Heart right ventricle (tissue), 16 donors: ENCODE measurements at regions not wholly inside any gene's neighbourhood (a gene's known extent, or its start where the extent isn't known, plus 50 kb on each side); places are given as distances from the start of the nearest gene placed in this dataset.

Source experiments
- ATAC-seq, 8 donors: fragments of 200-7000 bp; cut with Tn5 transposase; one replicate each; pipeline ENCODE4 v1.9.1; 2020; ENCODE audit warnings: mild to moderate bottlenecking in 8 of 8, moderate library complexity in 8 of 8, moderate number of reproducible peaks in 1 of 8
- DNase-seq, 2 donors: peaks; one replicate each; pipeline ENCODE4 v3.0.0-alpha.2; 2020
- H3K27ac ChIP-seq, 10 donors: fragments of 200-600 bp; sonication (generic) in 2 of 10; one replicate each; pipeline versions ENCODE4 v1.5.0 to v1.8.0; 2020 to 2022; ENCODE audit warnings: mild to moderate bottlenecking in 3 of 10
- H3K27me3 ChIP-seq, 7 donors: fragments of 200-600 bp; one replicate each; pipeline ENCODE4 v1.8.0; 2021 to 2022; ENCODE audit warnings: mild to moderate bottlenecking in 2 of 7
- H3K36me3 ChIP-seq, 9 donors: fragments of 200-600 bp; sonication (generic) in 1 of 9; one replicate each; pipeline versions ENCODE4 v1.5.0 to v1.8.0; 2020 to 2022; ENCODE audit warnings: mild to moderate bottlenecking in 2 of 9
- H3K4me1 ChIP-seq, 9 donors: fragments of 200-600 bp; sonication (generic) in 1 of 9; one replicate each; pipeline versions ENCODE4 v1.5.0 to v1.8.0; 2020 to 2022; ENCODE audit warnings: mild to moderate bottlenecking in 4 of 9
- H3K4me3 ChIP-seq, 10 donors: fragments of 200-600 bp; sonication (generic) in 2 of 10; one replicate each; pipeline versions ENCODE4 v1.5.0 to v1.8.0; 2020 to 2022; ENCODE audit warnings: mild to moderate bottlenecking in 7 of 10, moderate library complexity in 2 of 10
- H3K9me3 ChIP-seq, 11 donors: fragments of 200-600 bp in 10 of 11; sonication (generic) in 2 of 11; one replicate each; pipeline versions ENCODE4 v1.5.0 to v1.8.0; 2013 to 2022; ENCODE audit warnings: mild to moderate bottlenecking in 2 of 11, control low read depth in 1 of 11, moderate library complexity in 1 of 11
- WGBS, 2 donors: extraction: QIAGEN DNeasy Blood & Tissue Kit; methylation state at CpG; one replicate each; pipeline ENCODE4 v1.1.7; 2013; ENCODE audit warnings: inconsistent platforms in 1 of 2; 5-methylcytosine and 5-hydroxymethylcytosine counted together
- intact Hi-C, 10 donors: fragments of 100-400 bp; cut with DNase I; formaldehyde crosslinking; loops; one replicate each; pipeline versions ENCODE4 v1.11.1 to v1.14.2; 2022
- TF ChIP-seq, protein P1 (sequence below), 9 donors: fragments of 200-600 bp; sonication (generic) in 2 of 9; IDR thresholded peaks; one replicate each; pipeline versions ENCODE4 v1.5.0 to v1.8.0; 2021 to 2022; ENCODE audit warnings: antibody characterized with exemption in 9 of 9, mild to moderate bottlenecking in 5 of 9, moderate library complexity in 1 of 9
- donor health status: Arrhythmogenic right ventricular cardiomyopathy.
- donor health status: ischemic (EF 13 %, LVEDD 7.1; RV severe dilation, severe dysfunction).
- donor health status: healthy with polysubstance abuse.
- donor health status: DM: no; HTN: yes; CAD: no.
- donor health status: DM: no; HTN: no; CAD: no.
- donor health status: ischemic (EF 25% LVEDD 6.9; RV normal size, moderate dysfunction).
- donor health status: ischemic (EF 25% LVEDD 5.7; RV mildly dilated, moderate dysfunction).
- donor health status: healthy.
- donor health status: DM: yes; HTN: yes; CAD: no.
- donor health status: Ischemic cardiomyopathy.
- donor health status: ischemic (EF 35%, LVEDD 5.7; RV mildly dilated, moderate dysfunction).
- donor health status: nonischemic (EF 11% LVEDD 7.7; RV severe dilation, severe dysfunction).
- donor health status: DM: yes; HTN: yes; CAD: no.
- donor health status: PGD.
- donor health status: ischemic (EF 29% LVEDD 5.4; RV normal size, mild dysfunction).
- donor health status: nonischemic (EF 23%, LVEDD 6.1; RV moderate dilation, normal function).

DNA sequence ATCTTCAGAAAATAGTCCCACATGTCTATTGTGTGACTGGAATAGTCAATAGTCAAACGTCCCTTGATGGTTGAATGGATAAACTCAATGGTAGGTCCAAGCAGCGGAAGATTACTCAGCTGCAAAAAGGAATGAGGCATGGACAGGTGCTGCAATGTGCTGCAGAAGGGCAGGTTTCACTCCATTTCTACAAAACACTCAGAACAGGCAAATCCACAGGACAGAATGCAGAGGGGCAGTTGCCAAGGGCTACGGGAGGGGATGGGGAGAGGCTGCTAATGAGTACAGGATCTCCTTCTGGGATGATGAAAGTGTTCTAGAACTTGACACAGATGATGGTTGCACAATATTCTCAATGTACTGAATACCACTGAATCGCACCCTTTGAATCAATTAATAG, 151.0 kb downstream of the RBFOX3 start:
- no peaks in the 10 kb centered on the region for H3K9me3 ChIP-seq
- ATAC-seq (no peak), DNase-seq (no peak)
- no peaks in the 10 kb centered on the region for H3K36me3 ChIP-seq
- TF ChIP-seq, protein P1, sequence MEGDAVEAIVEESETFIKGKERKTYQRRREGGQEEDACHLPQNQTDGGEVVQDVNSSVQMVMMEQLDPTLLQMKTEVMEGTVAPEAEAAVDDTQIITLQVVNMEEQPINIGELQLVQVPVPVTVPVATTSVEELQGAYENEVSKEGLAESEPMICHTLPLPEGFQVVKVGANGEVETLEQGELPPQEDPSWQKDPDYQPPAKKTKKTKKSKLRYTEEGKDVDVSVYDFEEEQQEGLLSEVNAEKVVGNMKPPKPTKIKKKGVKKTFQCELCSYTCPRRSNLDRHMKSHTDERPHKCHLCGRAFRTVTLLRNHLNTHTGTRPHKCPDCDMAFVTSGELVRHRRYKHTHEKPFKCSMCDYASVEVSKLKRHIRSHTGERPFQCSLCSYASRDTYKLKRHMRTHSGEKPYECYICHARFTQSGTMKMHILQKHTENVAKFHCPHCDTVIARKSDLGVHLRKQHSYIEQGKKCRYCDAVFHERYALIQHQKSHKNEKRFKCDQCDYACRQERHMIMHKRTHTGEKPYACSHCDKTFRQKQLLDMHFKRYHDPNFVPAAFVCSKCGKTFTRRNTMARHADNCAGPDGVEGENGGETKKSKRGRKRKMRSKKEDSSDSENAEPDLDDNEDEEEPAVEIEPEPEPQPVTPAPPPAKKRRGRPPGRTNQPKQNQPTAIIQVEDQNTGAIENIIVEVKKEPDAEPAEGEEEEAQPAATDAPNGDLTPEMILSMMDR (IDR thresholded peaks at IDR 0.05): no peak
- WGBS, 2 donors: 71 to 76% methylated on average over 4 of the region's 4 CpGs
- no peak overlapping the region for H3K27ac ChIP-seq
- no peak overlapping the region for H3K4me3 ChIP-seq
- intact Hi-C loops: no loop called here
- no peaks in the 10 kb centered on the region for H3K4me1 ChIP-seq
- peaks cover 0 to 28% (median 11%) of the 10 kb centered on the region in 7 donors for H3K27me3 ChIP-seq

DNA sequence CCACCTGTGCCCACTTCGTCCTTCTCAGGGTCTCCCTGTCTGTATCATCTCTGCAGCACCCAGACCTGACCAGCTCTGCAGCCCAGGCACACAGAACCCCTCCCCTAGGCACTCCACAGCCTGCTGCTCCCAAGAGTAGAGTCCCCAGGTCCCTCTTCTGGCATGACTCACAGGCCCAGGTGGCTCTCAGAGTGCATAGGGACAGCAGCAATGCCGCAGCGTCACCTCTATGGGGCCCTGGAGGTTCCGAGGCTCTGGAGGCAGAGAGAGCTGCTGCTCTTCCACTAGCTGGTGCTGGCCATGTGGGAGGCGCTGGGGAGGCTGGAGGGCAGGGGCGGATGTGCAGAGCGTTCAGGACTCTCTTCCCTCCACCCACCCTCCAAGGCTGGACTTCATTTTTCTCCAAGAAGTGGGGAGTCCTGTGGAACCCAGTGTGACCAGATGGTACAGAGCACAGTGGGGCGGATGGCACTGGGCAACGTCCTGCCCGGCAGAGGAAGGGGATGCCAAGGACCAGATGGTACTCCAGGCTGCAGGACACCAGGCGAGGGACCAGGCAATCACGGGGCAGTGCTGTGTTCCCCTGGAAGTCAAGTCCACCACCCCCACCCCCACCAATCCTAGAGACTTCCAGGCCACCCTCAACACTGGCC, 151.7 kb downstream of the RBFOX3 start:
- H3K36me3 ChIP-seq: no peaks in the 10 kb centered on the region
- H3K27me3 ChIP-seq: peaks cover 0 to 25% (median 12%) of the 10 kb centered on the region in 7 donors
- WGBS, 2 donors: 72 to 80% methylated on average over 12 of the region's 12 CpGs
- H3K9me3 ChIP-seq: no peaks in the 10 kb centered on the region
- no peak overlapping the region for H3K4me3 ChIP-seq
- H3K4me1 ChIP-seq: no peaks in the 10 kb centered on the region
- intact Hi-C loops: no loop called here
- DNase-seq: no peak
- ATAC-seq: no peak
- H3K27ac ChIP-seq: no peak overlapping the region
- TF ChIP-seq, protein P1 (IDR thresholded peaks at IDR 0.05): no peak

DNA sequence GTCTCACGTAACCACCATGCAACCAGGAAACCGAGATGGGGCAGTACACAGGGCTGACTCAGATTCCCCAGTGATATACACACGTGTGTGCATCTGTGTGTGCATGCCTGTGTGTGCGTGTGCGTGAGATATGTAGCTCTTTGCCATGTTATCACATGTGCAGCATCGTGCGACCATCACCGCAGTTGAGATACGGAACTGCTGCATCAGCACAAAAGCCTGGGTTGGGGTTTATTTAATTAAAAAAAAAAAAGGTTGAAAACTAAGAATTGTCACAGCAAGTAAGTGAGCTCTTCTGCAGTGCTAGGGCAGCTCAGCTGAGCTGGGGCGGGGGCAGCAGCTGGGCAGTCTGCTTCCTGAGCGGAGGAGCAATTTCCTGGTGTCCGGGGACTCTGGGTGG, 152.5 kb downstream of the RBFOX3 start:
- ATAC-seq: no peak
- TF ChIP-seq, protein P1 (IDR thresholded peaks at IDR 0.05): no peak
- Histone ChIP-seq H3K4me1 (no peaks in the 10 kb centered on the region), H3K27me3 (peaks cover 0 to 31% (median 19%) of the 10 kb centered on the region in 7 donors), H3K9me3 (no peaks in the 10 kb centered on the region), H3K4me3 (no peak overlapping the region), H3K27ac (no peak overlapping the region), H3K36me3 (no peaks in the 10 kb centered on the region)
- intact Hi-C loops: no loop called here
- DNase-seq: no peak
- 69 to 79% methylated on average over 12 of the region's 12 CpGs for WGBS, 2 donors

DNA sequence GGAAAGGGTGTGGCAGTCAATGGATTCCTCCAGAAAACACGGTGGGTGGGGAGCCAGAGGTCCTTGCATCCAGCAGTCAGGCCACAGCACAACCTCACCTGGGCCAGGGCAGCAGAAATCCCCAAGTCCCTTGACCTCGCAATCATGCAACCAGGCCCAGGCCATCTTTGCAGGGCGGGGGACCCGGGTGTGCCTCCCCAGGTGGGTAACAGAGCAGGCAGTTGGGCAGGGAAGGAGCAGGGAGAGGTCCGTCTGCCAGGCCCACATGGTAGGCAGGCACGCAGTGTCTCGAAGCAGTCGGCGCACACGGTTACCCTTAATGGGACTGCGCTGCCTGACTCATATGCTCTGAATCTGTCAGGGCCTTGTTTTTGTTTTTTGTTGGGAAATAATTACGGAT, 153.0 kb downstream of the RBFOX3 start:
- no peaks in the 10 kb centered on the region for H3K36me3 ChIP-seq
- peaks cover 0 to 34% (median 19%) of the 10 kb centered on the region in 7 donors for H3K27me3 ChIP-seq
- no peak overlapping the region for H3K27ac ChIP-seq
- no peak overlapping the region for H3K4me3 ChIP-seq
- H3K9me3 ChIP-seq: no peaks in the 10 kb centered on the region
- intact Hi-C loops: no loop called here
- WGBS, 2 donors: 81 to 87% methylated on average over 12 of the region's 12 CpGs
- TF ChIP-seq, protein P1 (IDR thresholded peaks at IDR 0.05): no peak
- DNase-seq (no peak), ATAC-seq (no peak)
- H3K4me1 ChIP-seq: no peaks in the 10 kb centered on the region
